ENCODE measurements at regions not wholly inside any gene's neighbourhood (a gene's known extent, or its start where the extent isn't known, plus 50 kb on each side); places are given as distances from the start of the nearest gene placed in this dataset.

GRCh38 chr7:106606120-106606519 lies 54.8 kb downstream of the CCDC71L start:
- no peak overlapping the region for H3K27ac ChIP-seq
- H3K4me1 ChIP-seq: peaks cover 0 to 4% (median 0%) of the 10 kb centered on the region in 4 donors
- ATAC-seq (no peak), DNase-seq (no peak)
- H3K36me3 ChIP-seq: no peaks in the 10 kb centered on the region
- no peaks in the 10 kb centered on the region for H3K9me3 ChIP-seq
- TF ChIP-seq, protein P1, sequence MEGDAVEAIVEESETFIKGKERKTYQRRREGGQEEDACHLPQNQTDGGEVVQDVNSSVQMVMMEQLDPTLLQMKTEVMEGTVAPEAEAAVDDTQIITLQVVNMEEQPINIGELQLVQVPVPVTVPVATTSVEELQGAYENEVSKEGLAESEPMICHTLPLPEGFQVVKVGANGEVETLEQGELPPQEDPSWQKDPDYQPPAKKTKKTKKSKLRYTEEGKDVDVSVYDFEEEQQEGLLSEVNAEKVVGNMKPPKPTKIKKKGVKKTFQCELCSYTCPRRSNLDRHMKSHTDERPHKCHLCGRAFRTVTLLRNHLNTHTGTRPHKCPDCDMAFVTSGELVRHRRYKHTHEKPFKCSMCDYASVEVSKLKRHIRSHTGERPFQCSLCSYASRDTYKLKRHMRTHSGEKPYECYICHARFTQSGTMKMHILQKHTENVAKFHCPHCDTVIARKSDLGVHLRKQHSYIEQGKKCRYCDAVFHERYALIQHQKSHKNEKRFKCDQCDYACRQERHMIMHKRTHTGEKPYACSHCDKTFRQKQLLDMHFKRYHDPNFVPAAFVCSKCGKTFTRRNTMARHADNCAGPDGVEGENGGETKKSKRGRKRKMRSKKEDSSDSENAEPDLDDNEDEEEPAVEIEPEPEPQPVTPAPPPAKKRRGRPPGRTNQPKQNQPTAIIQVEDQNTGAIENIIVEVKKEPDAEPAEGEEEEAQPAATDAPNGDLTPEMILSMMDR (IDR thresholded peaks at IDR 0.05): no peak
- TF ChIP-seq POLR2A (IDR thresholded peaks at IDR 0.05): no peak
- H3K4me3 ChIP-seq: no peak overlapping the region
- no peaks in the 10 kb centered on the region for H3K27me3 ChIP-seq
- 73% methylated on average over 4 of the region's 4 CpGs for WGBS (ENCODE audit: insufficient coverage, low coverage, low lambda C conversion rate, missing lambda C conversion rate)
- intact Hi-C loops (cut with DNase I): no loop called here

DNA sequence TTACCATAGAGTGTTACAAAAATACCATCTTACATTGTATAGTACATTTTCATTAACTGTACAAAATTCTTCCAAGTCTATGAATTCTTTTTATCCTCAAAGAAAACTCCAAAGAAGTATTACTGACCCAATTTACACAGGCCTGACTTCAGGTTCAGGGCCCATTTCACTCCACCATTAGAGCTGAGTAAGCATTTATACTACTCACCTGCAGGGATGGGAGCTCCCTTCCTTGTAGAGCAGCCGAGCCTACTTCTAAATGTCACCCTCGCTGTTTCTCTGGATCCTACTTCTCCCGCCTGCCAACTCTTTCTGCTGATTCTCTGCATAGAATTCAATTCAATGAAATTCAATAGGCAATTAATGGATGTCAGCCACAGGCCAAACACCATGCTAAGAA lies 56.0 kb downstream of the CCDC71L start:
- Histone ChIP-seq H3K4me1 (no peaks in the 10 kb centered on the region), H3K36me3 (no peaks in the 10 kb centered on the region), H3K27ac (no peak overlapping the region), H3K27me3 (no peaks in the 10 kb centered on the region), H3K4me3 (no peak overlapping the region), H3K9me3 (no peaks in the 10 kb centered on the region)
- 94% methylated on average over 3 of the region's 3 CpGs for WGBS (ENCODE audit: insufficient coverage, low coverage, low lambda C conversion rate, missing lambda C conversion rate)
- no peak for TF ChIP-seq POLR2A (IDR thresholded peaks at IDR 0.05)
- TF ChIP-seq, protein P1 (IDR thresholded peaks at IDR 0.05): no peak
- DNase-seq (no peak), ATAC-seq (no peak)
- intact Hi-C loops (cut with DNase I): no loop called here

DNA sequence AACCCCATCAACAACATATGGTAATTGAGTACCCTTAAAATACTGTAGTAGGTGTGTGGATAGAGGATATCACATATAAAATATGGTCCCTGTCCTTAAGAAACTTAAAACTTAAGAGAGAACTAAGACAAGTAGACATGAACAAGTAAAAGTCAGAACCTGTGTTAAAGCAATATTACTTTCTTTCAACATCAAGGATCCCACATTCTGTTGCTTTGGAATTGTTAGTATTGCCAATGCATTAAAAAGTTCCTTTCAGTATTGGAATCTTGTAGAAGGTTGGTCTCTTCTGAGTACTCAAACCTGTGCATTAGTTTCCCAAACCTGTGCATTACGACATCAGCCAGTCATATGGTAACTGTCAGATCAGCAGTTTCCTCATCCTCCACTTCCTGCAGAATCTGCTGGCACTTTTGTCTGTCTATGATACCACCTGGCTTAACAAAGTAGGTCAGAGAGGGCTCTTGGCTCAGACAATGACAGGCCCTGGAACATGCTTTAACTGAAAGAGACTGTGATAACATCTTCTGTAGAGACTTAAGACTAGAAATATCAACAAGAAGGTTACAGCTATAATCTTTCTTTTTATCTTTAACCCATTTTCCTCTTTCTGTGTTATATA lies 56.5 kb downstream of the CCDC71L start:
- Histone ChIP-seq H3K27me3 (no peaks in the 10 kb centered on the region), H3K27ac (no peak overlapping the region), H3K4me3 (no peak overlapping the region), H3K4me1 (no peaks in the 10 kb centered on the region), H3K9me3 (no peaks in the 10 kb centered on the region), H3K36me3 (no peaks in the 10 kb centered on the region)
- DNase-seq (no peak), ATAC-seq (peak in 1 of 4 donors; percentile 26)
- WGBS (ENCODE audit: insufficient coverage, low coverage, low lambda C conversion rate, missing lambda C conversion rate): 36% methylated on average over 1 of the region's 1 CpG
- intact Hi-C loops (cut with DNase I): no loop called here
- TF ChIP-seq POLR2A (IDR thresholded peaks at IDR 0.05): no peak
- TF ChIP-seq, protein P1 (IDR thresholded peaks at IDR 0.05): no peak

DNA sequence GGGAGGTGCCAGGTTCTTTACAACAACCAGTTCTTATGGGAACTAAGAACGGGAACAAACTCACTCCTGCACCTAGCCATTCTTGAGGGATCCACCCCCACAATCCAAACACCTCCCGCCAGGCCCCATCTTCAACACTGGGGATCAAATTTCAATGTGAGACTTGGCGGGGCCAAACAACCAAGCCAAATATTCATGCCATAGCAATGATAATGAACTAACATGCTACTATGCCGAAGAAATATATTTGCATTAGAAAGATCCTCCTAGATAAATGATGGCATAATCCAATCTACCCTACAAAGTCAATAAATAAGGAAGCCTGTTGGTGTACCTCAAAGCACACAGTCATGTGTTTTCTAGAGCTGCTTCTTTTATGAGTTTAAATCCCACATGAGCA lies 57.6 kb downstream of the CCDC71L start:
- no peak overlapping the region for H3K27ac ChIP-seq
- no peaks in the 10 kb centered on the region for H3K27me3 ChIP-seq
- TF ChIP-seq, protein P1 (IDR thresholded peaks at IDR 0.05): no peak
- TF ChIP-seq POLR2A (IDR thresholded peaks at IDR 0.05): no peak
- no peaks in the 10 kb centered on the region for H3K9me3 ChIP-seq
- no peaks in the 10 kb centered on the region for H3K4me1 ChIP-seq
- WGBS (ENCODE audit: insufficient coverage, low coverage, low lambda C conversion rate, missing lambda C conversion rate): 74% methylated on average over 4 of the region's 4 CpGs
- H3K36me3 ChIP-seq: no peaks in the 10 kb centered on the region
- no peak for DNase-seq
- H3K4me3 ChIP-seq: no peak overlapping the region
- no peak for ATAC-seq
- intact Hi-C loops (cut with DNase I): no loop called here

DNA sequence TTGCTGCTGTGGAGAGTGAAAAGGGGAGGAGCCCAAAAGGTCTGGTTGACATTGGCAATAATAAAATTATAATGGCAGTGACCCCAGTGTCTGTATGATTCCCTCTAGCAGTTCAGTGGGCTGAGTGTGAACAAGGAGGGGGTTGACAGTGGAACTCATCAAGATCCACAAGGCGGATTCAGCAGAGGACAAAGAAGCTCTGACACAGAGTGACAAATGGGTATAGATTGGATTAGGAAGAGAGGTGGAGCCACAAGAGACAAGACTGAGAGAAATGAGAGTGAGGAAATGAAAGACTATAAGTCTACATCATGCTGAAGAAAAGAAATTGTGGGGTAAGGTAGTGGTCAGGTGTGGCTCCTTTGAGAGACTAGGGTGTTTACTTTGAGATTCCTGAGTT lies 58.9 kb downstream of the CCDC71L start:
- intact Hi-C loops (cut with DNase I): no loop called here
- TF ChIP-seq POLR2A (IDR thresholded peaks at IDR 0.05): no peak
- TF ChIP-seq, protein P1 (IDR thresholded peaks at IDR 0.05): no peak
- no peaks in the 10 kb centered on the region for H3K4me1 ChIP-seq
- no peaks in the 10 kb centered on the region for H3K27me3 ChIP-seq
- H3K27ac ChIP-seq: no peak overlapping the region
- 100% methylated on average over 1 of the region's 1 CpG for WGBS (ENCODE audit: insufficient coverage, low coverage, low lambda C conversion rate, missing lambda C conversion rate)
- ATAC-seq: no peak
- no peaks in the 10 kb centered on the region for H3K36me3 ChIP-seq
- DNase-seq: no peak
- no peak overlapping the region for H3K4me3 ChIP-seq
- no peaks in the 10 kb centered on the region for H3K9me3 ChIP-seq
